HCT116 (cell line): ENCODE measurements at regions not wholly inside any gene's neighbourhood (a gene's known extent, or its start where the extent isn't known, plus 50 kb on each side); places are given as distances from the start of the nearest gene placed in this dataset.

Experiments
- ATAC-seq: fragments of 200-7000 bp; cut with Tn5 transposase; 2 replicates; pipeline ENCODE4 v1.9.1; 2020; ENCODE audit warnings: mild to moderate bottlenecking, moderate library complexity
- BruUV-seq: library from RNA; stranded (reverse); fragments of 400-500 nt; replicated peaks from 2 replicates; lab custom pipeline; 2021; lab: Mats Ljungman, UMichigan
- CTCF ChIA-PET: fragments of 300-600 bp; sonication (Branson Sonifier 250); formaldehyde crosslinking; loops from one replicate; lab custom pipeline; 2021; ENCODE audit warnings: antibody characterized with exemption; lab: Charles Lee
- POLR2A ChIA-PET: fragments of 300-600, 350-600 bp; sonication (Branson Sonifier 250); formaldehyde crosslinking; loops from one replicate; lab custom pipeline; 2021; ENCODE audit warnings: antibody characterized with exemption; lab: Charles Lee
- RAD21 ChIA-PET, 2 experiments: fragments of 300-600 bp; sonication (Branson Sonifier 250); formaldehyde crosslinking; loops; one replicate each; lab custom pipeline; 2023; ENCODE audit warnings: low total read pairs in 2 of 2; ENCODE audit not compliant: uncharacterized antibody in 2 of 2, unreplicated experiment in 2 of 2, low non-redundant PET in 1 of 2; lab: Charles Lee
- DNase-seq: peaks from one replicate; pipeline ENCODE4 v3.0.0-alpha.2; 2010; ENCODE audit warnings: low read depth, low spot score
- H2AFZ ChIP-seq: fragments of 200-600 bp; shearing (Covaris generic), sonication (generic); 2 replicates; pipeline ENCODE4 v1.6.1; 2017; ENCODE audit warnings: low read depth, mixed run types, mixed read lengths, antibody characterized with exemption, low read length; ENCODE audit not compliant: poor library complexity, severe bottlenecking
- H3K27ac ChIP-seq: 2 replicates; pipeline ENCODE4 v1.5.1; 2012; ENCODE audit warnings: low read depth, low read length
- H3K27me3 ChIP-seq: fragments of 200-600 bp; sonication (generic); 2 replicates; pipeline ENCODE4 v1.6.1; 2016; ENCODE audit warnings: mixed run types, low read length, mixed read lengths; ENCODE audit not compliant: insufficient read depth
- H3K36me3 ChIP-seq, 2 experiments: fragments of 200-500 bp in 1 of 2; fragments of 200-600 bp in 1 of 2; sonication (Bioruptor generic) in 1 of 2; sonication (generic) in 1 of 2; 2 replicates each; pipeline versions ENCODE4 v1.5.1 to v1.6.1; 2014 to 2016; ENCODE audit warnings: low read length in 2 of 2, inconsistent platforms in 1 of 2, mixed read lengths in 1 of 2, mixed run types in 1 of 2; ENCODE audit not compliant: insufficient read depth in 2 of 2, control insufficient read depth in 1 of 2
- H3K4me1 ChIP-seq, 2 experiments: fragments of 200-600 bp in 1 of 2; sonication (generic) in 1 of 2; 2 replicates each; pipeline versions ENCODE4 v1.5.1 to v1.6.1; 2012 to 2017; ENCODE audit warnings: low read length in 2 of 2, inconsistent platforms in 1 of 2, mild to moderate bottlenecking in 1 of 2, mixed read lengths in 1 of 2, mixed run types in 1 of 2, moderate library complexity in 1 of 2; ENCODE audit not compliant: insufficient read depth in 2 of 2, control insufficient read depth in 1 of 2
- H3K4me2 ChIP-seq: fragments of 200-600 bp; sonication (generic); 2 replicates; pipeline ENCODE4 v1.6.1; 2017; ENCODE audit warnings: mixed run types, low read length, mixed read lengths
- H3K4me3 ChIP-seq, 2 experiments: fragments of 200-600 bp in 1 of 2; sonication (generic) in 1 of 2; replicated peaks in 1 of 2; 2 replicates each; pipeline ENCODE4 v1.5.1; 2011 to 2016; ENCODE audit warnings: low read length in 2 of 2, control low read depth in 1 of 2, low read depth in 1 of 2, mild to moderate bottlenecking in 1 of 2, mixed read lengths in 1 of 2, mixed run types in 1 of 2
- H3K79me2 ChIP-seq: fragments of 200-600 bp; sonication (generic); 2 replicates; pipeline ENCODE4 v1.6.1; 2017; ENCODE audit warnings: mild to moderate bottlenecking, mixed run types, low read length, moderate library complexity, mixed read lengths; ENCODE audit not compliant: insufficient read depth
- H3K9ac ChIP-seq: fragments of 200-600 bp; sonication (generic); 2 replicates; pipeline ENCODE4 v1.6.1; 2016; ENCODE audit warnings: low read length, mixed read lengths
- H3K9me2 ChIP-seq: fragments of 200-600 bp; sonication (generic), shearing (Covaris generic); 2 replicates; pipeline ENCODE4 v1.6.1; 2017; ENCODE audit warnings: mixed run types, mild to moderate bottlenecking, moderate library complexity; ENCODE audit not compliant: insufficient read depth
- H3K9me3 ChIP-seq, 2 experiments: fragments of 200-500 bp in 1 of 2; fragments of 200-600 bp in 1 of 2; sonication (Bioruptor generic) in 1 of 2; sonication (generic) in 1 of 2; 2 replicates each; pipeline ENCODE4 v1.6.1; 2014 to 2017; ENCODE audit warnings: low read length in 2 of 2, mixed read lengths in 2 of 2, inconsistent platforms in 1 of 2, low read depth in 1 of 2, mild to moderate bottlenecking in 1 of 2, mixed run types in 1 of 2, moderate library complexity in 1 of 2; ENCODE audit not compliant: control insufficient read depth in 1 of 2, insufficient read depth in 1 of 2
- H4K20me1 ChIP-seq: fragments of 200-600 bp; sonication (generic), shearing (Covaris generic); 2 replicates; pipeline ENCODE4 v1.6.1; 2017; ENCODE audit warnings: mixed run types, mild to moderate bottlenecking, moderate library complexity; ENCODE audit not compliant: insufficient read depth
- CBX3 ChIP-seq: IDR thresholded peaks from 2 replicates; pipeline ENCODE4 v1.6.1; 2012; ENCODE audit warnings: low read depth
- CEBPB ChIP-seq: IDR thresholded peaks from 2 replicates; pipeline ENCODE4 v1.6.1; 2012; ENCODE audit warnings: low read depth
- CTCF ChIP-seq, 3 experiments: fragments of 200-600 bp in 1 of 3; sonication (generic) in 1 of 3; IDR thresholded peaks in 2 of 3; conservative IDR thresholded peaks in 1 of 3; 2 replicates each; pipeline ENCODE4 v1.5.1; 2012 to 2017; ENCODE audit warnings: low read depth in 2 of 3, low read length in 2 of 3, antibody characterized with exemption in 1 of 3, borderline replicate concordance in 1 of 3, control low read depth in 1 of 3, mild to moderate bottlenecking in 1 of 3, mixed read lengths in 1 of 3, mixed run types in 1 of 3, moderate library complexity in 1 of 3; ENCODE audit not compliant: insufficient read depth in 1 of 3
- EGR1 ChIP-seq: IDR thresholded peaks from 2 replicates; pipeline ENCODE4 v1.6.1; 2012; ENCODE audit warnings: low read depth
- EZH2phosphoT487 ChIP-seq: fragments of 200-600 bp; IDR thresholded peaks from 2 replicates; pipeline ENCODE4 v1.6.1; 2018; ENCODE audit warnings: antibody characterized with exemption, borderline replicate concordance
- FOSL1 ChIP-seq: IDR thresholded peaks from 2 replicates; pipeline ENCODE4 v1.6.1; 2012; ENCODE audit warnings: low read depth
- JUND ChIP-seq: IDR thresholded peaks from 2 replicates; pipeline ENCODE4 v1.6.1; 2012
- RAD21 ChIP-seq: IDR thresholded peaks from 2 replicates; pipeline ENCODE4 v1.6.1; 2012; ENCODE audit warnings: low read depth, mild to moderate bottlenecking
- SIN3A ChIP-seq: IDR thresholded peaks from 2 replicates; pipeline ENCODE4 v1.6.1; 2012; ENCODE audit warnings: low read depth
- ZBTB33 ChIP-seq: IDR thresholded peaks from 2 replicates; pipeline ENCODE4 v1.6.1; 2011; ENCODE audit warnings: mild to moderate bottlenecking, low read length, moderate library complexity; ENCODE audit not compliant: insufficient replicate concordance; ENCODE audit errors: extremely low read depth
- ZFX ChIP-seq: fragments of 450-650 bp; IDR thresholded peaks from 2 replicates; pipeline ENCODE4 v1.6.1; 2017
- intact Hi-C: fragments of 100-400 bp; cut with micrococcal nuclease; formaldehyde crosslinking; loops from 2 replicates; pipeline ENCODE4 v1.10.0; 2022

DNA sequence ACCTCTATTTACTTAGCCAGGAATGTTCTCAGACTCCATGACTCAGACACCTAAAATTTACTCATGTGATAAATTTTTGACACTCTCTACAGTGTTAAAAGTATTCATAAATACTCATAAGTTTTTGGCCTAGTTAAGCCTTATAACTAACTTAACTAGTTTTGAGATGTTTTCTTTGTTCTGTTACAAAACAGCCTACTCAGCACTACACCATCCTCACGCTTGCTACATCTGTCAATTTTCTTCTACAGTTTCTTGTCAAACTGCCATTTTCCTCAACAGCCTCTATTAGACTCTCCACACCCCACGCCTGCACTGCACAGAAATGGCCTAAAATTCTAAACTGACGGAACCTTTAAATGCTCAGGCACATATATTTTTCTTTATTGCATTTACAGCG is 195.5 kb downstream of the ANXA1 start:
- ChIA-PET CTCF (no interaction called here), POLR2A (no interaction called here), RAD21 (no interaction called here)
- no peak overlapping the region for H2AFZ ChIP-seq
- peaks cover 30% of the 10 kb centered on the region for H3K27me3 ChIP-seq
- ATAC-seq = no peak
- no peaks in the 10 kb centered on the region for H3K36me3 ChIP-seq
- TF ChIP-seq CBX3 (no peak), CTCF (IDR thresholded peaks at IDR 0.05 in 2 of 3, conservative IDR thresholded peaks at IDR 0.05 in 1 of 3; ENCODE audit: borderline replicate concordance in 1 of 3, insufficient read depth in 1 of 3, low read depth in 2 of 3, low read length in 2 of 3) (no peak), RAD21 (no peak), SIN3A (no peak), ZFX (no peak), EGR1 (no peak), FOSL1 (no peak), EZH2phosphoT487 (no peak), ZBTB33 (no peak), JUND (no peak), CEBPB (no peak)
- no peaks in the 10 kb centered on the region for H3K9me2 ChIP-seq
- DNase-seq = no peak
- no peak overlapping the region for H3K4me3 ChIP-seq
- H3K79me2 ChIP-seq = no peaks in the 10 kb centered on the region
- no peak overlapping the region for H3K9ac ChIP-seq
- H3K27ac ChIP-seq = no peak overlapping the region
- H3K9me3 ChIP-seq = no peaks in the 10 kb centered on the region
- H3K4me1 ChIP-seq = no peaks in the 10 kb centered on the region
- H4K20me1 ChIP-seq = no peaks in the 10 kb centered on the region
- H3K4me2 ChIP-seq = no peak overlapping the region
- BruUV-seq = no TSS peak
- intact Hi-C loops = no loop called here
